ENCODE measurements at regions not wholly inside any gene's neighbourhood (a gene's known extent, or its start where the extent isn't known, plus 50 kb on each side); places are given as distances from the start of the nearest gene placed in this dataset.
A peak's percentile ranks its signal among the peaks of the same experiment; 100 is the strongest.

DNA sequence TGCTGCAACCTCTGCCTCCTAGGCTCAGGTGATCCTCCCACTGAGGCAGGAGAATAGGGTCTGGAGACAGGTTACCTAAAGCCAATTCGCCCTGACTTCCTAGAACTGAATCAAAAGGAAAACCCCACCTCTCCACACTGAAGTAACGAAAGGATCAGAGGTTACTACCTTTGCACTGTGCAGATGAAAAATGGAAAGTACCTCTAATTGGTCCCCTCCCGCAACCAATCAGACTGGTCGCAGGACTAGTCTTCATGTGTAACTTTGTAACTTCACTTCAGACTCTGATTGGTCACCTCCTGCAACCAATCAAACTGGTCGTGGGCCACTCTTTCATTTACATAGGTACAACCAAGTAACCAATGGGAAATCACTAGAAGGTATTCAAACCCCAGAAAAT, 61.1 kb downstream of the ATXN3L start:
- TF ChIP-seq, protein P1, sequence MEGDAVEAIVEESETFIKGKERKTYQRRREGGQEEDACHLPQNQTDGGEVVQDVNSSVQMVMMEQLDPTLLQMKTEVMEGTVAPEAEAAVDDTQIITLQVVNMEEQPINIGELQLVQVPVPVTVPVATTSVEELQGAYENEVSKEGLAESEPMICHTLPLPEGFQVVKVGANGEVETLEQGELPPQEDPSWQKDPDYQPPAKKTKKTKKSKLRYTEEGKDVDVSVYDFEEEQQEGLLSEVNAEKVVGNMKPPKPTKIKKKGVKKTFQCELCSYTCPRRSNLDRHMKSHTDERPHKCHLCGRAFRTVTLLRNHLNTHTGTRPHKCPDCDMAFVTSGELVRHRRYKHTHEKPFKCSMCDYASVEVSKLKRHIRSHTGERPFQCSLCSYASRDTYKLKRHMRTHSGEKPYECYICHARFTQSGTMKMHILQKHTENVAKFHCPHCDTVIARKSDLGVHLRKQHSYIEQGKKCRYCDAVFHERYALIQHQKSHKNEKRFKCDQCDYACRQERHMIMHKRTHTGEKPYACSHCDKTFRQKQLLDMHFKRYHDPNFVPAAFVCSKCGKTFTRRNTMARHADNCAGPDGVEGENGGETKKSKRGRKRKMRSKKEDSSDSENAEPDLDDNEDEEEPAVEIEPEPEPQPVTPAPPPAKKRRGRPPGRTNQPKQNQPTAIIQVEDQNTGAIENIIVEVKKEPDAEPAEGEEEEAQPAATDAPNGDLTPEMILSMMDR (conservative IDR thresholded peaks at IDR 0.05; ENCODE audit: low read depth) = no peak
- POLR2A ChIA-PET (ENCODE audit: low non-redundant PET) = no interaction called here
- DNase-seq (ENCODE audit: low spot score) = no peak
- CTCF ChIA-PET = no interaction called here
- H3K27ac ChIP-seq = no peak overlapping the region

DNA sequence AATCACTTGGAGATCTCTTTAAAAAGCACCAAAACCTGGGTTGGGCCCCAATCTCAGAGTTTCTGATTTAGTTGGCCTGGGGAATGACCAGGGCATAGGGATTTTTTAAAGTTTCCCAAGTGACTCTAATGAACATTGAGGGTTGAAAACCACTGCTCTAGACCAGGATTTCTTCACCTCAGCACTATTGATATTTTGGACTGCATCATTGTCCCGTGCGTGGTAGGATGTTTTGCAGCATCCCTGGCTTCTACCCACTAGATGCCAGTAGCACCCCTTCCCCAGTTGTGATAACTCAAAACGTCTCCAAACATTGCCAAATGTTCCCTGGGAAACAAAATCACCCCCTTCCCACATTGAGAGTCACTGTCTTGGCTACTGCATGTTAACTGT, 61.8 kb downstream of the ATXN3L start:
- no peak overlapping the region for H3K27ac ChIP-seq

DNA sequence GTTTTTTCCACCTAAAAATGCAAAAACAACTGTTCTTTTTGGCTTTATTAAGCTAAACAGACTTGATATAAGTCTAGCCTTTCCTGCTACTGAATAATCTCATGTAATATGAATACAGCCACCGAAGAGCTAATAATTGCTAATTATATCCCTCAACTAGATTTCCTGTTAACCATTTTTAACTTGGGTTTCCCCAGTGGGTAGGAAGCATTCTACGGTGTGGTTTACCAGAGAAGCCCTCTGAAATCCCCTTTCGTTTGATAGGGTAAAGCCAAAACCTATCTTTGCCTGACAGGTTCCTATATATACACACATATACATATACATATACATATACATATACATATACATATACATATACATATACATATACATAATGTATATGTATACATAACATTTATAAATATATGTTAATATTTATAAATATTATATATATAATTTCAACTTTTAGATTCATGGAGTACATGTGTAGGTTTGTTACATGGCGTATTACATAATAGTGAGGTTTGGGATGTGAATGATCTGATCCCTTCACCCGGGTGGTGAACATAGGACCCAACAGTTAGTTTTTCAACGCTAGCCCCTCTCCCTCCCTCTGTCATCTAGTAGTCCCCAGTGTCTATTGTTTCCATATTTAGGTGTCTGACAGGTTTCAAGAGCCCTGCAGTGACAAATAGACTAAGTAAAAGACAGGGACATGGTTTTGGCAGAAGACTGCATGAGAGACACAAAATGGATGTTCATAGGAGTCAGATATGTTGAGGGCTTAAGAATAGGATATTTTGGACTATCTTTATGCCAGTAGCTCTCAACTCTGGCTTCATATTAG, 62.4 kb downstream of the ATXN3L start:
- H3K27ac ChIP-seq = no peak overlapping the region
- CTCF ChIA-PET = no interaction called here
- TF ChIP-seq, protein P1 (conservative IDR thresholded peaks at IDR 0.05; ENCODE audit: low read depth) = no peak
- POLR2A ChIA-PET (ENCODE audit: low non-redundant PET) = no interaction called here
- no peak for DNase-seq (ENCODE audit: low spot score)

More for the DNA sequence above, 61.8 kb downstream of the ATXN3L start:
- CTCF ChIA-PET = no interaction called here
- no peak for DNase-seq (ENCODE audit: low spot score)
- POLR2A ChIA-PET (ENCODE audit: low non-redundant PET) = no interaction called here
- TF ChIP-seq, protein P1 (conservative IDR thresholded peaks at IDR 0.05; ENCODE audit: low read depth) = no peak

DNA sequence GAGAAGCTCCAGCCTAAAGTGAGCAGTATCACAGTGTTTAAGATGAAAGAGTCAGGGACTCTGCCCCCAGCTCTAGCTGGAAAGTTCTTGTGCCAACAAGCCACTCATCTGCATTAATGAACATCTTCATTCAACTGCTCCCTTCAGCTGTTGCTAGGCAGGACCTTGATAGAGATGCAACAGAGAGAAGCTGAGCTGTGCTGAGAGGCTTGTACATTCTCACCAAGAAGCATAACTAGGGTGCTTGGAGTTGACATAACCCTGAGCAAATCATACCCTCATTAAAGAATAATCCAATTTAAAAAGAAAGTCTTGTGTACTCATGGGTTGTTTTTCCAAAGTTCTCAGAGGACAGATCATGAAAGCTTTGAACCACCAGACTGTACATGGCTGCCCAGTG, 63.2 kb downstream of the ATXN3L start:
- H3K27ac ChIP-seq = no peak overlapping the region
- ChIA-PET POLR2A (ENCODE audit: low non-redundant PET) (no interaction called here), CTCF (no interaction called here)
- no peak for DNase-seq (ENCODE audit: low spot score)
- TF ChIP-seq, protein P1 (conservative IDR thresholded peaks at IDR 0.05; ENCODE audit: low read depth) = no peak

DNA sequence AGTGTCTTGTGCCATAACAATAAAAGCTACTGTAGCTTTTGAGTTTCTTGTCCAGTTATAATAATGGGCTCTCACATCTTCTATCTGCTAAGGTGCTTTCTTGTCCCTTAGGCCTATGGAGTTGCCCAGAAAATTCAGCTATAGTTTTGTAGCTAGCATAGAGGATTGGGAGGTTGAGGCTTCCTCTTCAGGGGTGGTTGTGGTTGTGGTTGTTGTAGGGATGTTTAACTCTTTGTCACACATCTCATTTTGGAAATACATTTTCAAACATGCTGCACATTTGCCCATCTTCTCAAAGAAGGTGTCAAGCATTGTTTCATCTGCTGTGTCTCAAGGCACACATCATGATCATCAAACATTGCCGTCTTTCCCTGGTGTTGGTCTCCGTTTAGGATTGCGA, 65.0 kb downstream of the ATXN3L start:
- DNase-seq (ENCODE audit: low spot score) = no peak
- TF ChIP-seq, protein P1 (conservative IDR thresholded peaks at IDR 0.05; ENCODE audit: low read depth) = no peak
- H3K27ac ChIP-seq = no peak overlapping the region
- POLR2A ChIA-PET (ENCODE audit: low non-redundant PET) = interaction anchor here (0.7 kb wide), 1 partner anchor 38 kb away, joined by 4 read pairs; no protein-coding TSS in a partner anchor
- CTCF ChIA-PET = interaction anchor here (0.7 to 1.3 kb wide), 2 partner anchors 246 to 308 kb away, joined by 3 to 4 read pairs; no protein-coding TSS in a partner anchor

DNA sequence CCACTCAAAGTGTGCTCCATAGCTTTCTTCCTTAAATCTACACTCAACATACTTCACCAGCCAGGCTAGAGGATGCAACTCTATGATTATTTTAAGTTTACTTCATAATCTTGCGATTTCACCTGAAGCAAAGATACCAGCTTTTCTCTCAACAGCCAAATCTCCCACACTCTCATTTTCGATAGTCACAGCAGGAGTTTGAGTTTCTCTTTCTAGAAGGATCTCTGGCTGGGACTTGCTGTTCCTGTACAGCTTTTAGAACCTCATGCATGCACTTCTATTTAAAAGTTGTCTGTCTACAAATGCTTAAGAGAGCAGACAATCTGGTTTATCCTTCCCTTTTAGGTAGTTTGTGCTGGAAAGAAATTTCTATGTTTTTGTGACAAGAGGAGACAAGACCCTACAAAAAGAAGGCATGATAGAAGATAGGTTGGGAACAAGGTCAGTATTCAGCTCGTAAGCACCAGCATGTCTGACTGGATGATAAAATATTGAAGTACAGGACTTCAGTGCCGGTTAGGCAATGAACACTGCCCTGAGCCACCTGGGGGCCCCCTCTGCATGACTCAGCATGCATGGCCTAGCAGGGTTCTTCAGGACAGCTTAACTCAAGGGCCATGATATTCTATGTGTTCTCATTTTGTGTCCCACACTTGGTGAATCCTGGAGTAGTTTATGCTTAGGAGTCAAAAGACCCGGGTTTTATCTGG, 65.6 kb downstream of the ATXN3L start:
- TF ChIP-seq, protein P1 (conservative IDR thresholded peaks at IDR 0.05; ENCODE audit: low read depth) = no peak
- POLR2A ChIA-PET (ENCODE audit: low non-redundant PET) = no interaction called here
- CTCF ChIA-PET = interaction anchor here (1.3 kb wide), 1 partner anchor 307 kb away, joined by 3 read pairs; no protein-coding TSS in a partner anchor
- peak; percentile 17 for DNase-seq (ENCODE audit: low spot score)
- H3K27ac ChIP-seq = no peak overlapping the region
